ENCODE measurements at regions not wholly inside any gene's neighbourhood (a gene's known extent, or its start where the extent isn't known, plus 50 kb on each side); places are given as distances from the start of the nearest gene placed in this dataset.

DNA sequence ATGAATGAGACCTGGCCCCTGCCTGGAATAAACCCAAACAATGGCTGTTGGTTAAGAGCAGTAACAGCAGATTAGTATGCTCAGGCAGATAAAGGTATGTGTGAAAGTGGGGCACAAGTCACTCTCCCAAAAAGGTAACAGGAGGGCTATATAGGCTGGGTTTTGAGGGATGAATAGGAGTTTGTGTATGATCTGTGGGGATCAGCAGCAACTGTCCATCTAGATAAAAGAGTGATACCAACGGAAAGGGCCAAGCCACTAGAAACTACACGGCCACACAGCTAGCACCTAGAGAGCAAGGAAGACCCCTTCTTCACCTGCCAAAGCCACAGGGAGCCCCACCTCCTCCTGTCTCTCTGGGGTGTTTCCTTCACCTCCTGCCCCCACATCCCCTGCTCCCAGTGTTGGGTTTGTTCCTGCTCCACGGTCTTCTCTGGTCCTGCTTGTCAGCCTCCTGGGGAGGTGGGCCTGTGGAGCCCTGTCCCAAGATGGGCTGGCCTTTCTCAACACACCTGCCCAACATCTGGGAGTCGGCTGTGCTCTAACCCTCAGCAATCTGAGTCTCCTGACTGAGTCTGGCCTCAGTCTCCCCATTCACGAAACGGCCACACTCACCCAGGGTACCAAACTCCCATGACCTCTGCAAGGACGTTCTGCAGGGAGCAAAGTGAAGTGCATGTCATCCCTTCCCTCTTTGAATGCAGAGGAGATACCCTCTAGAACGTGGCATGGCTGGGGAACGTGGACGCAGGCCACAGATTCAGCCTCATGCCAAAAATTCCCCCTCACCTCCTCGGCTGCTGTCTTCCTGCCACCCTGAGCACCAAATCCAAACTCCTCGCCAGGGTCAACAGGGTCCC lies 108.2 kb downstream of the NCOR2 start:
- TF ChIP-seq EZH2 (IDR thresholded peaks at IDR 0.05; ENCODE audit: insufficient read depth, poor library complexity, severe bottlenecking), result no peak
- no peak for TF ChIP-seq EZH2phosphoT487 (IDR thresholded peaks at IDR 0.05; ENCODE audit: insufficient read depth, low read depth)

Measured in GM23248 (cell line).